Fibroblast of pulmonary artery (primary cell): ENCODE measurements at regions not wholly inside any gene's neighbourhood (a gene's known extent, or its start where the extent isn't known, plus 50 kb on each side); places are given as distances from the start of the nearest gene placed in this dataset.
A peak's percentile ranks its signal among the peaks of the same experiment; 100 is the strongest.

Experiments used
- DNase-seq: peaks from one replicate; pipeline ENCODE4 v3.0.0-alpha.2; 2010; ENCODE audit warnings: low read depth
- H3K4me3 ChIP-seq: replicated peaks from 2 replicates; pipeline ENCODE4 v1.5.1; 2011; ENCODE audit warnings: low read depth, mild to moderate bottlenecking, control low read depth, low read length, moderate library complexity
- TF ChIP-seq, protein P1 (sequence below): IDR thresholded peaks from 2 replicates; pipeline ENCODE4 v1.5.1; 2011; ENCODE audit warnings: mild to moderate bottlenecking, control low read depth, low read length, inconsistent platforms; ENCODE audit errors: missing control alignments

DNA sequence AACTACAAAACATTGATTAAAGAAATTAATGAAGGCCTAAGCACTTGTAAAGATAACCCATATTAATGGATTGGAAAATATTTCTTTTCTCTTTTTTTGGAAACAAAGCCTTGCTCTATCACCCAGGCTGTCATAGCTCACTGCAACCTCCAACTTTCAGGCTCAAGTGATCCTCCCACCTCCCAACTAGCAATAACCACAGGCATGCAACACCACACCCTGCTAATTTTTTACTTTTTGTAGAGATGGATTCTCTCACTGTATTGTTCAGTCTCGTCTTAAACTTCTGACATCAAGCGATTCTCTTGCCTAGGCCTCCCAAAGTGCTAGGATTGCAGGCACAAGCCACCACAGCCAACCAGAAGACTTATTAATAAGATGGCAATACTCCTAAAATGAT, 73.4 kb upstream of the NDUFV2 start:
- no peak overlapping the region for H3K4me3 ChIP-seq
- TF ChIP-seq, protein P1, sequence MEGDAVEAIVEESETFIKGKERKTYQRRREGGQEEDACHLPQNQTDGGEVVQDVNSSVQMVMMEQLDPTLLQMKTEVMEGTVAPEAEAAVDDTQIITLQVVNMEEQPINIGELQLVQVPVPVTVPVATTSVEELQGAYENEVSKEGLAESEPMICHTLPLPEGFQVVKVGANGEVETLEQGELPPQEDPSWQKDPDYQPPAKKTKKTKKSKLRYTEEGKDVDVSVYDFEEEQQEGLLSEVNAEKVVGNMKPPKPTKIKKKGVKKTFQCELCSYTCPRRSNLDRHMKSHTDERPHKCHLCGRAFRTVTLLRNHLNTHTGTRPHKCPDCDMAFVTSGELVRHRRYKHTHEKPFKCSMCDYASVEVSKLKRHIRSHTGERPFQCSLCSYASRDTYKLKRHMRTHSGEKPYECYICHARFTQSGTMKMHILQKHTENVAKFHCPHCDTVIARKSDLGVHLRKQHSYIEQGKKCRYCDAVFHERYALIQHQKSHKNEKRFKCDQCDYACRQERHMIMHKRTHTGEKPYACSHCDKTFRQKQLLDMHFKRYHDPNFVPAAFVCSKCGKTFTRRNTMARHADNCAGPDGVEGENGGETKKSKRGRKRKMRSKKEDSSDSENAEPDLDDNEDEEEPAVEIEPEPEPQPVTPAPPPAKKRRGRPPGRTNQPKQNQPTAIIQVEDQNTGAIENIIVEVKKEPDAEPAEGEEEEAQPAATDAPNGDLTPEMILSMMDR, result no peak
- peak; percentile 8 for DNase-seq

DNA sequence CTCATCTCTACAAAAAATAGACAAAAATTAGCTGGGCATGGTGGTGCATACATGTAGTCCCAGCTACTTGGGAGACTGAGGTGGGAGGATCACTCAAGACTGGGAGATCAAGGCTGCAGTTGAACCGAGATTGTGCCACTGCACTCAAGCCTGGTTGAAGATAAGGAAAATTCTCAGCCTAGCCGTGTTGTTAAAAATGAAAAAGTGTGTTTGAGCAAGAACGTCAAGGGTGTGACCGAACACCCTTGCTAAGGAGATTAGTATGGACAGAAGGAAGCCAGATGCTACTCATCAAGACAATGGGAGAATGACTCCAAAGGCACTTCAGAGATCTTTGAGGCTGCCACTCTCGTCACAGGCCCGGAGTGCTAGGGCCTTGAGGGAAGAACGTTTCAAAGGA, 70.0 kb upstream of the NDUFV2 start:
- TF ChIP-seq, protein P1, result no peak
- no peak for DNase-seq
- H3K4me3 ChIP-seq, result no peak overlapping the region

DNA sequence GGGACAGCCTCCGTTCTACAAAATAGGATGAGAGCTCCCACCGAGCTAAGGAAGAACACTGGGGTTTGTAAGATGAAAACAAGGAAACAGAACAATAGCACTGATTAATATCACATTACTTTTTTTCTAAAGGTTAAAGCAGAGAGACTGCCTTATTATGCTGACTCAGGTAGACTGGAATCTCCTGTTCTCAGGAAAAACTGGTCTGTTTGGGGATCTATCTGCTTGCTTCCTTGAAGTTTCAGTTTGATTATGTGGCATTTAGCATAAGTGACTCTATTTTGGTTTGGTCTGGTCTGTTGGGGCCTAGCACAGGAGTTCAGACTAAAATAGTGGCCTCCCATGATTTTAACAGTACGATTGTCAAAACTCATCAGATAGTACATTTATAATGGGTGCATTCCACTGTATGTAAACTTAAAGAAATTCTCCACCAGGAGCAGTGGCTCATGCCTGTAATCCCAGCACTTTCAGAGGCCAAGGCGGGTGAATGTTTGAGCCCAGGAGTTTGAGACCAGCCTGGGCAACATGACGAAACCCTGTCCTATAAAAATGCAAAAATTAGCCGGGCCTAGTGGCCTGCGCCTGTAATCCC, 64.1 kb upstream of the NDUFV2 start:
- no peak overlapping the region for H3K4me3 ChIP-seq
- peak; percentile 26 for DNase-seq
- TF ChIP-seq, protein P1, result no peak

DNA sequence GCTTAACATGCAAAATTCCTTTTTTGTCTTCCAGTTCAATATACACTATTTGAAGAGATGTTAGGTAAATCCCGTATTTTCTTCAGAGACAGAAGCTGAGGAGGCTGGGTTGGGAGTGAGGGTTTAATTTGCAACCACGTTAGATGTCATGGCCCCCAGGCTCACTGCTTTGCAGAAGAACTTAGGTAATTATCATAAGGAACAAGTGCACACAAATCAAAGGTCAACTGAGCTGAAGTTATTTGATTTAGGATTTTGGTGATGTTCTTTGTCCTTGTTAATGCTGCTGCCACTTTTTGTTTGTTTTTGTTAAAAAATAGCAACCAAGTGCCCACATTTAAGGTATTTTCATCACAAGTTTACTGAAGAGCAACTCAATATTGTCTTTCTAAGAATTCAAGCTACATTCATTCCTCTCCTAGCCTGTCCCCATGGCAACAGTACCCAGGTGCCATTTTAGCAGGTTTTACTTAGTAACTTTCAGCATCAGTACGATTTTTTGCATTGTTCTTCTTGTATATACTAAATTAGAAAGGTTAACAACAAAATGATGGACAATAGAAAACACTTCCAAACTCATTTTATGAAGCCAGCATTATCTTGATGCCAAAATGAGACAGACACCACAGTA, 62.9 kb upstream of the NDUFV2 start:
- no peak for DNase-seq
- H3K4me3 ChIP-seq, result no peak overlapping the region
- TF ChIP-seq, protein P1, result no peak

DNA sequence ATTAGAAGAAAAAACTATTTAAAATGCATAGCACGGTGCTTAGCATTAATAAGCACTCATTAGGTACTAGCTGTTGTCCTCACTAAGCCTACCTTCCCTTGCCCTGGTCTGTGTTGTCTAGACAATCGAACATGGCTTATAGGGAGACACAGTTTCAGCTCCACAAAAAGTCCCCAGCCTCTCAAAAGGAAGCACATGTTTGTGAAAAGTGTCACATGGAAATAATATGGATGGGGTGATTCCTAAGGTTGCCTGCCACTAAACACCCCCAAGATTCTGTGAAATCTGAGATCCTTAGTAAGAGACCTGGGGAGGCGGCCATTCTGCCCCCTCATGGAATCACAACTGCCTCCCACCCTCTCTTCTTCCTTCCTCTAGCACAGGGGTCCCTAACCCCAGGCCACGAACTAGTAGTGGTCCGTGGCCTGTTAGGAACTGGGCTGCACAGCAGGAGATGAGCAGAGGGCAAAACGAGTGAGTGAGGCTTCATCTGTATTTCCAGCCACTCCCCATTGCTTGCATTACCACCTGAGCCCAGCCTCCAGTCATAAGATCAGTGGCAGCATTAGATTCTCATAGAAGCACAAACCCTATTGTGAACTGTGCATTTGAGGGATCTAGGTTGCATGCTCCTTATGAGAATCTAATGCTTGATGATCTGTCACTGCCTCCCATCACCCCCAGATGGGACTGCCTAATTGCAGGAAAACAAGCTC, 59.6 kb upstream of the NDUFV2 start:
- H3K4me3 ChIP-seq, result no peak overlapping the region
- TF ChIP-seq, protein P1, result no peak
- DNase-seq, result no peak

DNA sequence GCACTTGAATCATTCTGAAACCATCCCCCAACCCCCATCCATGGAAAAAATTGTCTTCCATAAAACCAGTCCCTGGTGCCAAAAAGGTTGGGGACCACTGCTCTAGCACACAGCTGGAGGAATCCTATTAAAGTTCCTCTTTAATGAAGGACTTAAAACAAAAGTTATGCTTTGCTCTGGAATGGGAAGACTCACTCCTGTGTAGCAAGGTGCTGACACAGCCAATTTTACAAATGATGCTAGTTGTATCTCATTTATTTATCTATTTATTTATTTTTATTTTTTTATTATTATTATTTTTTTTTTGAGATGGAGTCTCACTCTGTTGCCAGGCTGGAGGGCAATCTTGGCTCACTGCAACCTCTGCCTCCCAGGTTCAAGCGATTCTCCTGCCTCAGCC, 58.9 kb upstream of the NDUFV2 start:
- no peak for DNase-seq
- TF ChIP-seq, protein P1, result no peak
- H3K4me3 ChIP-seq, result no peak overlapping the region
